IPS-20b (cell line): ENCODE measurements at regions not wholly inside any gene's neighbourhood (a gene's known extent, or its start where the extent isn't known, plus 50 kb on each side); places are given as distances from the start of the nearest gene placed in this dataset.

ENCODE experiments used
- H3K27ac ChIP-seq: one replicate; pipeline ENCODE4 v1.5.1; 2013; ENCODE audit warnings: low read length
- H3K27me3 ChIP-seq: 2 replicates; pipeline ENCODE4 v1.6.1; 2013; ENCODE audit warnings: mild to moderate bottlenecking, low read length, inconsistent platforms; ENCODE audit not compliant: insufficient read depth
- H3K36me3 ChIP-seq: 2 replicates; pipeline ENCODE4 v1.6.1; 2013; ENCODE audit warnings: low read depth, mild to moderate bottlenecking, inconsistent platforms, low read length, moderate library complexity; ENCODE audit not compliant: insufficient read depth
- H3K4me1 ChIP-seq: 2 replicates; pipeline ENCODE4 v1.6.1; 2013; ENCODE audit warnings: mild to moderate bottlenecking, control low read depth, inconsistent platforms, low read length, moderate library complexity; ENCODE audit not compliant: insufficient read depth
- H3K4me3 ChIP-seq: 2 replicates; pipeline ENCODE4 v1.5.1; 2013; ENCODE audit warnings: mild to moderate bottlenecking, low read length, inconsistent platforms
- H3K9ac ChIP-seq: 2 replicates; pipeline ENCODE4 v1.6.1; 2013; ENCODE audit warnings: low read depth, mild to moderate bottlenecking, inconsistent platforms, low read length, moderate library complexity
- H3K9me3 ChIP-seq: 2 replicates; pipeline ENCODE4 v1.6.1; 2013; ENCODE audit warnings: mild to moderate bottlenecking, low read depth, low read length, inconsistent platforms; ENCODE audit not compliant: insufficient read depth

GRCh38 chr10:44010873-44011602 lies 362.4 kb upstream of the ZNF32 start:
- no peak overlapping the region for H3K9ac ChIP-seq
- H3K4me3 ChIP-seq = no peak overlapping the region
- H3K4me1 ChIP-seq = no peaks in the 10 kb centered on the region
- no peak overlapping the region for H3K27ac ChIP-seq
- H3K27me3 ChIP-seq = no peaks in the 10 kb centered on the region
- no peaks in the 10 kb centered on the region for H3K9me3 ChIP-seq
- no peaks in the 10 kb centered on the region for H3K36me3 ChIP-seq

- Histone ChIP-seq H3K27me3 (no peaks in the 10 kb centered on the region), H3K9me3 (no peaks in the 10 kb centered on the region), H3K27ac (no peak overlapping the region), H3K4me1 (no peaks in the 10 kb centered on the region), H3K9ac (no peak overlapping the region), H3K4me3 (no peak overlapping the region), H3K36me3 (no peaks in the 10 kb centered on the region)
Measured at GRCh38 chr10:44009891-44010632, 361.4 kb upstream of the ZNF32 start.

GRCh38 chr10:44008917-44009709 lies 360.4 kb upstream of the ZNF32 start:
- Histone ChIP-seq H3K4me3 (no peak overlapping the region), H3K4me1 (no peaks in the 10 kb centered on the region), H3K27ac (no peak overlapping the region), H3K9me3 (no peaks in the 10 kb centered on the region), H3K36me3 (no peaks in the 10 kb centered on the region), H3K9ac (no peak overlapping the region), H3K27me3 (no peaks in the 10 kb centered on the region)

- Histone ChIP-seq H3K27ac (no peak overlapping the region), H3K4me3 (no peak overlapping the region), H3K9me3 (no peaks in the 10 kb centered on the region), H3K9ac (no peak overlapping the region), H3K27me3 (no peaks in the 10 kb centered on the region), H3K4me1 (no peaks in the 10 kb centered on the region), H3K36me3 (no peaks in the 10 kb centered on the region)
Measured at GRCh38 chr10:44008270-44008916, 359.7 kb upstream of the ZNF32 start.

GRCh38 chr10:44006771-44007170 lies 358.1 kb upstream of the ZNF32 start:
- Histone ChIP-seq H3K4me3 (no peak overlapping the region), H3K9ac (no peak overlapping the region), H3K4me1 (no peaks in the 10 kb centered on the region), H3K27me3 (no peaks in the 10 kb centered on the region), H3K9me3 (no peaks in the 10 kb centered on the region), H3K36me3 (no peaks in the 10 kb centered on the region), H3K27ac (no peak overlapping the region)

- Histone ChIP-seq H3K9me3 (no peaks in the 10 kb centered on the region), H3K27ac (no peak overlapping the region), H3K4me3 (no peak overlapping the region), H3K36me3 (no peaks in the 10 kb centered on the region), H3K9ac (no peak overlapping the region), H3K27me3 (no peaks in the 10 kb centered on the region), H3K4me1 (no peaks in the 10 kb centered on the region)
Measured at GRCh38 chr10:44005788-44006099, 357.1 kb upstream of the ZNF32 start.

- H3K4me3 ChIP-seq = no peak overlapping the region
- no peaks in the 10 kb centered on the region for H3K36me3 ChIP-seq
- H3K4me1 ChIP-seq = no peaks in the 10 kb centered on the region
- no peak overlapping the region for H3K9ac ChIP-seq
- H3K9me3 ChIP-seq = no peaks in the 10 kb centered on the region
- H3K27ac ChIP-seq = no peak overlapping the region
- no peaks in the 10 kb centered on the region for H3K27me3 ChIP-seq
Measured at GRCh38 chr10:44004913-44005787, 356.5 kb upstream of the ZNF32 start.

GRCh38 chr10:43998021-43998809 lies 349.5 kb upstream of the ZNF32 start:
- no peak overlapping the region for H3K27ac ChIP-seq
- H3K9ac ChIP-seq = no peak overlapping the region
- no peaks in the 10 kb centered on the region for H3K36me3 ChIP-seq
- H3K27me3 ChIP-seq = no peaks in the 10 kb centered on the region
- H3K4me1 ChIP-seq = no peaks in the 10 kb centered on the region
- H3K4me3 ChIP-seq = no peak overlapping the region
- H3K9me3 ChIP-seq = peaks cover 17% of the 10 kb centered on the region

GRCh38 chr10:43997330-43997729 lies 348.6 kb upstream of the ZNF32 start:
- Histone ChIP-seq H3K9me3 (peaks cover 24% of the 10 kb centered on the region), H3K36me3 (no peaks in the 10 kb centered on the region), H3K4me1 (no peaks in the 10 kb centered on the region), H3K4me3 (no peak overlapping the region), H3K27ac (no peak overlapping the region), H3K27me3 (no peaks in the 10 kb centered on the region), H3K9ac (no peak overlapping the region)

- Histone ChIP-seq H3K9ac (no peak overlapping the region), H3K27ac (no peak overlapping the region), H3K36me3 (no peaks in the 10 kb centered on the region), H3K4me1 (no peaks in the 10 kb centered on the region), H3K9me3 (peaks cover 24% of the 10 kb centered on the region), H3K27me3 (no peaks in the 10 kb centered on the region), H3K4me3 (no peak overlapping the region)
Measured at GRCh38 chr10:43994539-43994938, 345.9 kb upstream of the ZNF32 start.
